GM11168 (cell line): ENCODE measurements at regions not wholly inside any gene's neighbourhood (a gene's known extent, or its start where the extent isn't known, plus 50 kb on each side); places are given as distances from the start of the nearest gene placed in this dataset.

Experiments
- in situ Hi-C: fragments of 300-500 bp; cut with MboI; formaldehyde crosslinking; loops from one replicate; pipeline ENCODE4 v1.12.0; 2022; ENCODE audit warnings: low sequenced_read_pairs; ENCODE audit not compliant: unreplicated experiment

DNA sequence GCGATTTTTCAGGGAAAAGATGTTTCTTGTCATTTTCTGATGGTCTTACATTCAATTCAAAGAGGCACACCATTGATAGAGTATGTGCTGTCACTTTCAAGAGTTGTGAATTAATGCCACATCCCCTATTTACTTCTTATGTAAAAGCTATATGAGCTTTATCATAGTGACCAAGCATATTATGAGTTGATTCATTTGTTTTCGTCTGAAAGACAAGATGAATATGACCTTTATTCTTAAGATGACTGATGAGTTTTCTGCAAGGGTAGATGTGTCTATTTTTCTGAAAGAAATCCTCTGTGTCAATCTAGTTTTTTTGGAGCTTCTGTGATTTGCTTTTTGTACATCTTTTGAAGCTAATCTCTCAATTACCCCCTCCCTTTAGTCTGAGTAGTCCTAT is 676.3 kb upstream of the ARGLU1 start:
- in situ Hi-C loops = no loop called here

- in situ Hi-C loops = no loop called here
These were observed 674.2 kb upstream of the ARGLU1 start for GRCh38 chr13:107242138-107242537.

- in situ Hi-C loops = no loop called here
These were observed 673.4 kb upstream of the ARGLU1 start for GRCh38 chr13:107241381-107241780.

- in situ Hi-C loops = no loop called here
These were observed 671.3 kb upstream of the ARGLU1 start for GRCh38 chr13:107239213-107239612.

GRCh38 chr13:107238262-107238981 is 670.5 kb upstream of the ARGLU1 start:
- in situ Hi-C loops = no loop called here

GRCh38 chr13:107234319-107235073 is 666.6 kb upstream of the ARGLU1 start:
- in situ Hi-C loops = no loop called here

DNA sequence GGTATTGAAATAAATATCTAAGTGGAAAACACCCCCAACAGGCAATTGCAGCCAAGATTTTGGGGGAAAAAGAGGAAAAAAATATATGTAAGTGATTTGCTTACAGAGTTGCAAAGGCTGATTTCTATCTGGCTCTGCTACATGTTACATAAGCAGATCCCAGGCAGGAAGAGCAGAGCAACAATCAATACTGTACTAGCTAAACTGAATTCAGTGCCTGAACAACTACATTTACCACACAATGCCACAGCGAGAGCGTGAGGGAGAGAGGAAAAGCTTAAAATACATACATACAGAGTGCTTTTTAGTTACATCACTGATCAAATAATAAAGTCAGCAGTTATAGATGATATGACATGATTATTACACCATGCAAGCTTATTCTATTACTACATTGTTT is 665.6 kb upstream of the ARGLU1 start:
- in situ Hi-C loops = no loop called here

DNA sequence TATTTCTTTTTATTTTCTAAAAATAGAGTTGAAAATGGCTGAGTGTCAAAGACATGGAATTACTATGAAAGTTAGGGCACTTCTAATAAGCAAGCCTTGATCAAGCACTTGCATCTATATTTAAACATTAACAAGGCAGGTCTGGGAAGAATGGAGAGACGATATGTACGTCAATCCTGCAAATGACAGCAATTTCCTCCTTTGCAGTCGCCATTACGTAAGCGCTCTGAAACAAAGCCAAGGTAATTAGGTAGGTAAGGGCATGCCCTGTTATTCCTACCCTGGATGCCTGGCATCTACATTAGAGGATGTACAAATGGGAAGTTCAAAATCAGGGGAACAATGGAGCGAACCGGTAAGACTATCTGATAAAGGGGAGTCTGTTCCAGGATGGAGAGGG is 664.0 kb upstream of the ARGLU1 start:
- in situ Hi-C loops = no loop called here

DNA sequence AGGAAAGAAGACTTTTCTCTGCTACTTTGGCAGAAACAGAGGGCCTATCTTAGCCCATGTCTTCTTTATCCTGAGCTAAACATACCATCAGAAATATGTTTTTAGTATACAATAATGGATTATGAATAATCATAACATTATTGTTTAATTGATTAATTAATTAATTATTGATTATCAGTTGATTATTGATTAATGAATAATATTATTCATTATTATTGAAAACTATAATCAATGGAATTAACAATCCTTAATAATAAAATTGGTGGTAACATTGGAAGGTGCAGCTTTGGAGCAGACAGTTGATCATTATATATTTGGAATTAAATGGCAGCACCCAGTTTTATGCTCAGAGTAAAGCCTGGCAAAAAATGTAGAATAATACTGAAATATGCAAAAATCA is 655.9 kb upstream of the ARGLU1 start:
- in situ Hi-C loops = no loop called here

DNA sequence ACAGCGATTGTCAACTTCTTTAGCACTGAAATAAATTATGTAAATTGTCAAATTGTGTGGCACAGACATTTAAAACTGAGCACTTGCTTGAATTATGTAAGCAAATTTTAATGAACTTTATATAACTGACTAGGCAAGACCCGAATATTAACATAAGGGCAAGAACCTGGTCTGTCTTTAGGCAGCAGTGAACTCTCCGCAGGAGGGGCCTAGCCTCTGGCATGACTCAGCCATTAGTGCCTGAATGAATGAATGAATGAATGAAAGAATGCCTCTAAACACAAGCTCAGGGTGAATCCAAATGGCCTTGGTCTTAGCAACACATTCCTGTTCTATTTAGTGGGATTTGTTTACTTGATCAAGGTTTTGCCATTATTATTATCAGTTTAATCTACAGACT is 654.7 kb upstream of the ARGLU1 start:
- in situ Hi-C loops = no loop called here

- in situ Hi-C loops = no loop called here
These were observed 652.3 kb upstream of the ARGLU1 start for GRCh38 chr13:107220245-107220644.

DNA sequence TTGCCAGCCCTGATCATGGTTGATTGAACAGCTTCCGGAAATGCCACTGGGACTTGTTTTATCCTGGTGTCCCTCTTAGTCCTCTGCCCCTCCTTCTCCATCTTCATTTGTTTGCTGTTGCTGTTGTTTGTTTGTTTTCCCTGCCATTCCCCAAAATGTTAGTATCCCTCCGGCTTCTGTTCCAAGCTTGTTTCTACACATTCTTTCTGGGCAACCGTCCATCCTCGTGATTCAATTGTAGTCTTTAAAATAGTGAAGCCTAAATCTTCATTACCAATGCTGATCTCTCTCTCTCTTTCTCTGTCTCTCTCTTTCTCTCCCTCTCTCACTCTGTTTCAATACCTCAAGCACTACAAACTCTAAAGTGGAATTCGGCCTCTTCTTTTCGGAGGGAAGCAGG is 649.3 kb upstream of the ARGLU1 start:
- in situ Hi-C loops = loop anchor here (10.0 kb wide), 1 partner anchor 938 kb away; no protein-coding TSS in a partner anchor

DNA sequence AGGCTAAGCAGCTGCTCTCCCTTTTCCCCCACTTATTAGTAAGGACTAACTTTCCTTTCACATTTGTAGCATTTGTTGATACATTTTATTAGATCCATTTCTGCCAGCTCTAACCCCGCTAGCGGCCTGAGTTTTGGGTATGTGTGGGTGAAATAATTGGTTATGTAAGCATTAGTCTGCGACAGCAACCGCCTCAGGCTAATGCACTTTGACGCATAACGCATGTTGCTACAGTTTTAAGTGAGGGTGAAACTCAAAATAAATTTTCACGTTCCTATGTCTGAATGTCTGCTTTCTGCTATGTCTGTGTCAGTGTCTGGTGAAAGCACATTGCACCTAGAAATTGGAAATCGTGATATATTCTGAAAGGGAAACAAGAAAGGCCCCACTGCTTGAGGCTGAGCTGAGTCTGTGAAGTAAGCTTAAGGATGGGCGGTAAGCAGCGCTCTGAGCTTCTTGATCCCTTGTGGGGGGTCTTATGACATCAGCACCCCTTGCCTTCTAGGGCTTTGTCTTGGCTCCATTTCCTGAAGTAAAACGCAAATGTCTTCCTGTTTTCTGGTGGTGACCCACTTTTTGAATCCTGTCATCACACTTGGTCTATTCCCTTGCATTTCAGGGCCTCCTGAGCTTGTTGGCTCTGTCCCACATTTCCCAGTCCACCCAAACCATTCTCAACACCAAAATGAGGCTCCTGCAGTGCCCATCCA is 648.3 kb upstream of the ARGLU1 start:
- in situ Hi-C loops = loop anchor here (10.0 kb wide), 1 partner anchor 939 kb away; no protein-coding TSS in a partner anchor

GRCh38 chr13:107211073-107211472 is 643.1 kb upstream of the ARGLU1 start:
- in situ Hi-C loops = loop anchor here (10.0 kb wide), 1 partner anchor 944 kb away; no protein-coding TSS in a partner anchor

- in situ Hi-C loops = loop anchor here (10.0 kb wide), 1 partner anchor 944 kb away; no protein-coding TSS in a partner anchor
These were observed 642.7 kb upstream of the ARGLU1 start for GRCh38 chr13:107210723-107211030.

DNA sequence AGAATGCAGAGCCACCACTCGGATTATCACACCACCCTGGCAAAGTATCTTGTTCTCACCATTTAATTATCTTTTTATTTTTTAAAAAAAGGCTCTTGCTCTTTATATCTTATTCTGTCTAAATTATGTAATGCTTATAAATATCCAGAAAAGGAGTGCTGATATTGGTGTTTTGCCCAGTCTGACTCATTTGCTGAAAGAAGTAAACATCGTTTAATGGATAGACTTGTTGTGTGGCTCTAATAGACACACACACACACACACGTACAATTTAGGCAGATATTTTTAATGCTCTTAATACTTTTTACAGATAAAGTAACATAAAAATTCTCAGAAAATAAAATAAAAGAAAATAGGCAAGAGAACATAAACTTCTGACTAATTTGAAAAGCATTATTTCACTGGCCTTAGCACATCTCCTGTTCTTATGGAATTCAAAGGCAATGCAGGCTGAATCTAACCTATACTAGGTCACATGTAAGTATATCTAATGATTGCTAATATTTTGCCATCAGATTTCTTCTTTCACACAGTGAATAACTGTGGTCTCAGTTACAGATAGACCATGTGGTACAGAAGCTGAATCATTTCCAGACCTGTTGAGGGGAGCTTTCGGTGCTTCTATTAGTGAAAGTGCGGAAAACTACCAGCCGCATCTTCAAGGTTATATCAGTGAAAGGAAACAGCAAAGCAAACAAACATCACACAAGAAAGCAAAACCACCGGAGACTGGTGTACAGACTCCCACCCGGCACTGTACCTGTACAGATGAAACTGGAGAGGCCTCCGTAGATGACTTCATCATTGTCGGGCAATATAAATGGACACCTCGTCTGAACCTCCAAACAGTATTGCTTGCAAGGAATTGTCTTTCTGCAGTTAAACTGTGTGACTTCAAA is 642.1 kb upstream of the ARGLU1 start:
- in situ Hi-C loops = loop anchor here (10.0 kb wide), 1 partner anchor 945 kb away; no protein-coding TSS in a partner anchor

DNA sequence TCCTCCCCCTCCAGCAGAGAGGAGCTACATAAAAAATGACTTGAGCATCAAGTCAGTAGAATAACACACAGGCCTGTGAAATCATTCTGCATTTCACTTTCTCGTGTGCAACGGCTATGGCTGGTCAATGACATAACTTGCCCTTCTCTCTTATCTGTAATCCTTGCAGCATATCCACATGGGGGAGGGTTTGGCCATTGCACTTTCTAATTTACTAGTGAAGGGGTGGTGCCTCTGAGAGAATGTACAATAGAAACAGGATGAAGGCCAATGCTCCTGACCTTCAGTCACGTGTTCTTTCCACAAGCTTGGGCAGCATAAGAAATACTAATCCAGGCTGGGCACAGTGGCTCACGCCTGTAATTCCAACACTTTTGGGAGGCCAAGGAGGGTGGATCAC is 641.0 kb upstream of the ARGLU1 start:
- in situ Hi-C loops = no loop called here

GRCh38 chr13:107205318-107206104 is 637.6 kb upstream of the ARGLU1 start:
- in situ Hi-C loops = no loop called here

- in situ Hi-C loops = no loop called here
These were observed 635.4 kb upstream of the ARGLU1 start for GRCh38 chr13:107203146-107203847.
